ENCODE measurements at regions not wholly inside any gene's neighbourhood (a gene's known extent, or its start where the extent isn't known, plus 50 kb on each side); places are given as distances from the start of the nearest gene placed in this dataset.

DNA sequence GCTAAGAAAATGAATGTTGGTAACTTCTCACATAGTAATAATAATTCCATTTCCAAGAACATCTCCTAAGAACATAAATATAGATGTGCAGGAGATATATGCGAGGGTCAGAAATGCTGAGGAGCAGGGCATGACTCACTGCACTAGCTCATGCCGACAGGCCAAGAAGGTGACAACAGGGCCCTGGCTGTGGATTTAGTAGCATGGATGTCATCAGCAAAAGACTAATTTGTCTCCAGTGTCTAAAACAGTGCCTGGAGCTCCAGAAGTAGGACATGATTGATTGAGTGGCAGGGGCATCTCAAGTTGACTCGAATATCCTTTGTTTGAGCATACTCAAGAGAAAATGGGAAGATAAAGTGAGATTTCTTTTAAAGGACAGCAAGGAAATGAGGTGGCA, 207.0 kb upstream of the FOXA2 start:
- TF ChIP-seq, protein P1, sequence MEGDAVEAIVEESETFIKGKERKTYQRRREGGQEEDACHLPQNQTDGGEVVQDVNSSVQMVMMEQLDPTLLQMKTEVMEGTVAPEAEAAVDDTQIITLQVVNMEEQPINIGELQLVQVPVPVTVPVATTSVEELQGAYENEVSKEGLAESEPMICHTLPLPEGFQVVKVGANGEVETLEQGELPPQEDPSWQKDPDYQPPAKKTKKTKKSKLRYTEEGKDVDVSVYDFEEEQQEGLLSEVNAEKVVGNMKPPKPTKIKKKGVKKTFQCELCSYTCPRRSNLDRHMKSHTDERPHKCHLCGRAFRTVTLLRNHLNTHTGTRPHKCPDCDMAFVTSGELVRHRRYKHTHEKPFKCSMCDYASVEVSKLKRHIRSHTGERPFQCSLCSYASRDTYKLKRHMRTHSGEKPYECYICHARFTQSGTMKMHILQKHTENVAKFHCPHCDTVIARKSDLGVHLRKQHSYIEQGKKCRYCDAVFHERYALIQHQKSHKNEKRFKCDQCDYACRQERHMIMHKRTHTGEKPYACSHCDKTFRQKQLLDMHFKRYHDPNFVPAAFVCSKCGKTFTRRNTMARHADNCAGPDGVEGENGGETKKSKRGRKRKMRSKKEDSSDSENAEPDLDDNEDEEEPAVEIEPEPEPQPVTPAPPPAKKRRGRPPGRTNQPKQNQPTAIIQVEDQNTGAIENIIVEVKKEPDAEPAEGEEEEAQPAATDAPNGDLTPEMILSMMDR (conservative IDR thresholded peaks at IDR 0.05) = no peak
- H2AK5ac ChIP-seq (ENCODE audit: insufficient read length, low read length) = no peak overlapping the region
- H3T11ph ChIP-seq (ENCODE audit: low read length) = no peak overlapping the region
- H3K56ac ChIP-seq (ENCODE audit: insufficient read length, low read depth, low read length) = no peak overlapping the region
- H3K36me3 Mint-ChIP-seq (ENCODE audit: insufficient read depth in 1 of 3, low read depth in 3 of 3) = no peaks in the 10 kb centered on the region
- no peak overlapping the region for H3K4me3 Mint-ChIP-seq
- no CpG with 5 or more reads among the region's 3 CpGs for WGBS (ENCODE audit: extremely low coverage, insufficient read length, low lambda C conversion rate)
- no peak overlapping the region for H3K4ac ChIP-seq (ENCODE audit: low read depth, low read length)
- no peak overlapping the region for H4K91ac ChIP-seq (ENCODE audit: insufficient read length, low read depth, low read length)
- no peak overlapping the region for H2BK5ac ChIP-seq (ENCODE audit: insufficient read length, low read length)
- peaks cover 4% of the 10 kb centered on the region; the same call in 1 of the 2 replicates for H3K27me3 Mint-ChIP-seq (ENCODE audit: low read depth)
- no peak overlapping the region for H4K5ac ChIP-seq (ENCODE audit: insufficient read length, low read depth, low read length)
- H2BK20ac ChIP-seq (ENCODE audit: low read depth, low read length, poor library complexity, severe bottlenecking) = no peak overlapping the region
- no peak overlapping the region for H2AFZ ChIP-seq (ENCODE audit: low read length)
- no peak overlapping the region for H3K23ac ChIP-seq (ENCODE audit: insufficient read length, low read depth, low read length)
- H4K8ac ChIP-seq (replicated peaks; ENCODE audit: insufficient read length, low read depth, low read length) = no peak overlapping the region
- H3K27ac Mint-ChIP-seq = no peak overlapping the region
- no peak overlapping the region for H3K27ac ChIP-seq (ENCODE audit: insufficient read length, low read depth, low read length)
- no peak overlapping the region for H2BK12ac ChIP-seq (ENCODE audit: insufficient read length, low read depth, low read length)
- no peak overlapping the region for H3K18ac ChIP-seq (ENCODE audit: insufficient read length, low read depth, low read length)
- H3K9me3 Mint-ChIP-seq = no peaks in the 10 kb centered on the region
- H3K4me1 ChIP-seq (ENCODE audit: insufficient read depth, low read length) = 0 out of 2 replicates have a peak, but pooled peaks cover 4% of the 10 kb centered on the region
- H3K27me3 ChIP-seq (ENCODE audit: insufficient read depth, low read length) = no peaks in the 10 kb centered on the region
- H2BK15ac ChIP-seq (ENCODE audit: low read depth, low read length) = no peak overlapping the region
- H3K23me2 ChIP-seq (ENCODE audit: insufficient read length, low read depth, low read length, poor library complexity, severe bottlenecking) = no peaks in the 10 kb centered on the region
- H3K9me3 ChIP-seq (ENCODE audit: control insufficient read depth, low read depth, low read length) = no peaks in the 10 kb centered on the region
- H3K4me2 ChIP-seq (ENCODE audit: insufficient read depth, insufficient read length, low read length) = no peak overlapping the region
- no peaks in the 10 kb centered on the region for H4K20me1 ChIP-seq (ENCODE audit: control insufficient read depth, insufficient read depth, insufficient read length)
- H3K4me1 Mint-ChIP-seq = peaks cover 13 to 14% of the 10 kb centered on the region in 2 experiments
- no peak overlapping the region for H3K14ac ChIP-seq (ENCODE audit: insufficient read depth, low read length)
- no peak overlapping the region for H2BK120ac ChIP-seq (ENCODE audit: low read depth, low read length, poor library complexity, severe bottlenecking)
- no peak for DNase-seq
- H3K79me2 ChIP-seq (ENCODE audit: insufficient read depth, low read length) = no peaks in the 10 kb centered on the region
- no peak overlapping the region for H3K9ac ChIP-seq (ENCODE audit: extremely low read depth, insufficient read length, low read length)
- H3K79me1 ChIP-seq (ENCODE audit: insufficient read depth, low read depth, low read length, poor library complexity, severe bottlenecking) = no peaks in the 10 kb centered on the region
